GM21367 (cell line): ENCODE measurements at regions not wholly inside any gene's neighbourhood (a gene's known extent, or its start where the extent isn't known, plus 50 kb on each side); places are given as distances from the start of the nearest gene placed in this dataset.

Experiments used
- ATAC-seq: cut with Tn5 transposase; IDR thresholded peaks from one replicate; pipeline ENCODE4 v1.9.1; 2021; ENCODE audit not compliant: unreplicated experiment

- ATAC-seq: no peak
Measured at GRCh38 chr21:22536509-22536908, 1538.3 kb downstream of the NCAM2 start.

GRCh38 chr21:22544747-22545146 lies 1546.5 kb downstream of the NCAM2 start:
- ATAC-seq: no peak

- no peak for ATAC-seq
Measured at GRCh38 chr21:22552390-22552789, 1554.2 kb downstream of the NCAM2 start.

GRCh38 chr21:22554690-22555316 lies 1556.6 kb downstream of the NCAM2 start:
- no peak for ATAC-seq

- ATAC-seq: no peak
Measured at GRCh38 chr21:22556829-22557228, 1558.6 kb downstream of the NCAM2 start.

- no peak for ATAC-seq
Measured at GRCh38 chr21:22561946-22562345, 1563.7 kb downstream of the NCAM2 start.

- ATAC-seq: no peak
Measured at GRCh38 chr21:22573834-22574233, 1575.6 kb downstream of the NCAM2 start.

- ATAC-seq: no peak
Measured at GRCh38 chr21:22575165-22575584, 1577.0 kb downstream of the NCAM2 start.

GRCh38 chr21:22579741-22580140 lies 1581.5 kb downstream of the NCAM2 start:
- ATAC-seq: no peak

GRCh38 chr21:22582026-22582425 lies 1583.8 kb downstream of the NCAM2 start:
- ATAC-seq: no peak

GRCh38 chr21:22584308-22584707 lies 1586.1 kb downstream of the NCAM2 start:
- no peak for ATAC-seq

- no peak for ATAC-seq
Measured at GRCh38 chr21:22585558-22585957, 1587.3 kb downstream of the NCAM2 start.

GRCh38 chr21:22597660-22598255 lies 1599.5 kb downstream of the NCAM2 start:
- ATAC-seq: no peak

- no peak for ATAC-seq
Measured at GRCh38 chr21:22609802-22610201, 1611.6 kb downstream of the NCAM2 start.

GRCh38 chr21:22627911-22628310 lies 1629.7 kb downstream of the NCAM2 start:
- no peak for ATAC-seq

GRCh38 chr21:22630953-22631465 lies 1632.8 kb downstream of the NCAM2 start:
- no peak for ATAC-seq

- no peak for ATAC-seq
Measured at GRCh38 chr21:22632176-22632575, 1634.0 kb downstream of the NCAM2 start.

- ATAC-seq: no peak
Measured at GRCh38 chr21:22649246-22649645, 1651.0 kb downstream of the NCAM2 start.

GRCh38 chr21:22650226-22650625 lies 1652.0 kb downstream of the NCAM2 start:
- ATAC-seq: no peak

GRCh38 chr21:22657781-22658180 lies 1659.6 kb downstream of the NCAM2 start:
- no peak for ATAC-seq

- no peak for ATAC-seq
Measured at GRCh38 chr21:22670148-22670547, 1671.9 kb downstream of the NCAM2 start.

- ATAC-seq: no peak
Measured at GRCh38 chr21:22679207-22679606, 1681.0 kb downstream of the NCAM2 start.

- no peak for ATAC-seq
Measured at GRCh38 chr21:22691658-22692057, 1693.4 kb downstream of the NCAM2 start.
